Liver (tissue), 3 donors: ENCODE measurements at regions not wholly inside any gene's neighbourhood (a gene's known extent, or its start where the extent isn't known, plus 50 kb on each side); places are given as distances from the start of the nearest gene placed in this dataset.

Source experiments
- SP1 ChIP-seq: IDR thresholded peaks from 2 replicates; pipeline ENCODE4 v1.6.1; 2018; ENCODE audit warnings: antibody characterized with exemption, mild to moderate bottlenecking
- TF ChIP-seq, protein P1 (sequence below): fragments of 150-350 bp; IDR thresholded peaks from 2 replicates; pipeline ENCODE4 v1.5.1; 2017; ENCODE audit warnings: improper control_type of control experiment, low read depth, low read length; ENCODE audit not compliant: missing input control
- donor health status: healthy.
- donor health status: healthy.

DNA sequence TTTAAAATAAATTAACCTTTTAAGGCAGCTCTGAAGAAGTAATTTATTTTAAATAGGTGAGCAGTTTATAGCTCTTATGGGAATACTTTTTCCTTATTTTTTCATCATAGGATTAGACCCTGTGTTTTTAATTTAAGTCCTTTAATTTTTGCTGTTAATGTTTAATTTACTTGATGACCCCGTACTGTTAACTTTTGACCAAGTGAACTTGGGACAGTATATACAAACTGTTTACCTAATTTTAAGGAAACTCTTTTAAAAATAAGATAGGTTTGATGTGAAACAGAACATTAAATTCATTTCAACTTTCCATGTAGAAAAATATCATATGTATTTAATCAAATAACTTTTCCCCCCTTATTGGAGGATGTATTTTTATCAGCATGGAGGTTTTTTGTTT lies 74.4 kb downstream of the KCNRG start:
- TF ChIP-seq, protein P1, sequence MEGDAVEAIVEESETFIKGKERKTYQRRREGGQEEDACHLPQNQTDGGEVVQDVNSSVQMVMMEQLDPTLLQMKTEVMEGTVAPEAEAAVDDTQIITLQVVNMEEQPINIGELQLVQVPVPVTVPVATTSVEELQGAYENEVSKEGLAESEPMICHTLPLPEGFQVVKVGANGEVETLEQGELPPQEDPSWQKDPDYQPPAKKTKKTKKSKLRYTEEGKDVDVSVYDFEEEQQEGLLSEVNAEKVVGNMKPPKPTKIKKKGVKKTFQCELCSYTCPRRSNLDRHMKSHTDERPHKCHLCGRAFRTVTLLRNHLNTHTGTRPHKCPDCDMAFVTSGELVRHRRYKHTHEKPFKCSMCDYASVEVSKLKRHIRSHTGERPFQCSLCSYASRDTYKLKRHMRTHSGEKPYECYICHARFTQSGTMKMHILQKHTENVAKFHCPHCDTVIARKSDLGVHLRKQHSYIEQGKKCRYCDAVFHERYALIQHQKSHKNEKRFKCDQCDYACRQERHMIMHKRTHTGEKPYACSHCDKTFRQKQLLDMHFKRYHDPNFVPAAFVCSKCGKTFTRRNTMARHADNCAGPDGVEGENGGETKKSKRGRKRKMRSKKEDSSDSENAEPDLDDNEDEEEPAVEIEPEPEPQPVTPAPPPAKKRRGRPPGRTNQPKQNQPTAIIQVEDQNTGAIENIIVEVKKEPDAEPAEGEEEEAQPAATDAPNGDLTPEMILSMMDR: no peak
- TF ChIP-seq SP1: no peak
